Ectodermal cell (in vitro differentiated cells): ENCODE measurements at regions not wholly inside any gene's neighbourhood (a gene's known extent, or its start where the extent isn't known, plus 50 kb on each side); places are given as distances from the start of the nearest gene placed in this dataset.

Source experiments
- H3K27ac ChIP-seq: 2 replicates; pipeline ENCODE4 v1.7.0; 2013; ENCODE audit warnings: mild to moderate bottlenecking, low read depth, low read length; ENCODE audit not compliant: insufficient read depth, poor library complexity, severe bottlenecking
- H3K27me3 ChIP-seq: 2 replicates; pipeline ENCODE4 v1.7.0; 2013; ENCODE audit warnings: mild to moderate bottlenecking, low read length; ENCODE audit not compliant: insufficient read depth, control insufficient read depth, poor library complexity, severe bottlenecking
- H3K36me3 ChIP-seq: one replicate; pipeline ENCODE4 v1.7.0; 2013; ENCODE audit warnings: low read length; ENCODE audit not compliant: control insufficient read depth, insufficient read depth
- H3K4me1 ChIP-seq: one replicate; pipeline ENCODE4 v1.7.0; 2013; ENCODE audit warnings: low read length; ENCODE audit not compliant: control insufficient read depth, insufficient read depth
- H3K4me3 ChIP-seq: 2 replicates; pipeline ENCODE4 v1.7.0; 2013; ENCODE audit warnings: low read depth, low read length, control low read depth; ENCODE audit not compliant: insufficient read depth
- H3K9me3 ChIP-seq: 2 replicates; pipeline ENCODE4 v1.7.0; 2013; ENCODE audit warnings: mild to moderate bottlenecking, low read length, moderate library complexity; ENCODE audit not compliant: control insufficient read depth
- WGBS, 2 experiments: methylation state at CpG; one replicate each; pipeline ENCODE4 v1.1.7; 2013; ENCODE audit warnings: missing lambda C conversion rate in 2 of 2; 5-methylcytosine and 5-hydroxymethylcytosine counted together

GRCh38 chr12:124109760-124110159, 136.7 kb downstream of the ZNF664 start:
- no peaks in the 10 kb centered on the region for H3K9me3 ChIP-seq
- no peaks in the 10 kb centered on the region for H3K36me3 ChIP-seq
- 81 to 82% methylated on average over 3 of the region's 3 CpGs for WGBS, 2 experiments
- no peak overlapping the region for H3K4me3 ChIP-seq
- no peak overlapping the region for H3K27ac ChIP-seq
- H3K4me1 ChIP-seq = no peaks in the 10 kb centered on the region
- H3K27me3 ChIP-seq = no peaks in the 10 kb centered on the region

- Histone ChIP-seq H3K27ac (no peak overlapping the region), H3K9me3 (no peaks in the 10 kb centered on the region), H3K4me3 (no peak overlapping the region), H3K36me3 (no peaks in the 10 kb centered on the region), H3K27me3 (no peaks in the 10 kb centered on the region), H3K4me1 (no peaks in the 10 kb centered on the region)
- 97% methylated on average over 2 of the region's 2 CpGs for WGBS, 2 experiments
These were observed 137.4 kb downstream of the ZNF664 start for GRCh38 chr12:124110372-124110883.

GRCh38 chr12:124111006-124111405, 138.0 kb downstream of the ZNF664 start:
- H3K4me3 ChIP-seq = no peak overlapping the region
- no peaks in the 10 kb centered on the region for H3K27me3 ChIP-seq
- 87 to 89% methylated on average over 5 of the region's 5 CpGs for WGBS, 2 experiments
- no peak overlapping the region for H3K27ac ChIP-seq
- H3K36me3 ChIP-seq = no peaks in the 10 kb centered on the region
- no peaks in the 10 kb centered on the region for H3K4me1 ChIP-seq
- H3K9me3 ChIP-seq = no peaks in the 10 kb centered on the region

- H3K36me3 ChIP-seq = no peaks in the 10 kb centered on the region
- H3K9me3 ChIP-seq = no peaks in the 10 kb centered on the region
- no peak overlapping the region for H3K27ac ChIP-seq
- no peaks in the 10 kb centered on the region for H3K27me3 ChIP-seq
- no peak overlapping the region for H3K4me3 ChIP-seq
- H3K4me1 ChIP-seq = peaks cover 3% of the 10 kb centered on the region
- 96 to 100% methylated on average over 2 of the region's 2 CpGs for WGBS, 2 experiments
These were observed 141.3 kb downstream of the ZNF664 start for GRCh38 chr12:124114316-124114715.

- H3K27ac ChIP-seq = no peak overlapping the region
These were observed 142.5 kb downstream of the ZNF664 start for GRCh38 chr12:124115496-124115895.

GRCh38 chr12:124115976-124116690, 143.1 kb downstream of the ZNF664 start:
- Histone ChIP-seq H3K27me3 (no peaks in the 10 kb centered on the region), H3K27ac (no peak overlapping the region), H3K36me3 (no peaks in the 10 kb centered on the region), H3K4me3 (no peak overlapping the region), H3K4me1 (peaks cover 3% of the 10 kb centered on the region), H3K9me3 (no peaks in the 10 kb centered on the region)
- WGBS, 2 experiments = 83 to 85% methylated on average over 16 of the region's 16 CpGs

More at GRCh38 chr12:124115496-124115895, 142.5 kb downstream of the ZNF664 start:
- Histone ChIP-seq H3K4me3 (no peak overlapping the region), H3K36me3 (no peaks in the 10 kb centered on the region), H3K27me3 (no peaks in the 10 kb centered on the region), H3K9me3 (no peaks in the 10 kb centered on the region), H3K4me1 (peaks cover 3% of the 10 kb centered on the region)
- WGBS, 2 experiments = 93 to 94% methylated on average over 11 of the region's 11 CpGs

- no peaks in the 10 kb centered on the region for H3K27me3 ChIP-seq
- H3K36me3 ChIP-seq = no peaks in the 10 kb centered on the region
- H3K27ac ChIP-seq = no peak overlapping the region
- no peaks in the 10 kb centered on the region for H3K9me3 ChIP-seq
- peaks cover 10% of the 10 kb centered on the region for H3K4me1 ChIP-seq
- 84 to 88% methylated on average over 6 of the region's 6 CpGs for WGBS, 2 experiments
- H3K4me3 ChIP-seq = no peak overlapping the region
These were observed 147.7 kb downstream of the ZNF664 start for GRCh38 chr12:124120739-124121138.

- no peak overlapping the region for H3K27ac ChIP-seq
These were observed 149.7 kb downstream of the ZNF664 start for GRCh38 chr12:124122722-124123121.

GRCh38 chr12:124123296-124124000, 150.4 kb downstream of the ZNF664 start:
- Histone ChIP-seq H3K4me1 (peaks cover 6% of the 10 kb centered on the region), H3K36me3 (no peaks in the 10 kb centered on the region), H3K4me3 (no peak overlapping the region), H3K27me3 (no peaks in the 10 kb centered on the region), H3K9me3 (no peaks in the 10 kb centered on the region), H3K27ac (no peak overlapping the region)
- WGBS, 2 experiments = 78 to 81% methylated on average over 10 of the region's 10 CpGs

More at GRCh38 chr12:124122722-124123121, 149.7 kb downstream of the ZNF664 start:
- WGBS, 2 experiments = 92 to 94% methylated on average over 7 to 8 of the region's 9 CpGs
- H3K27me3 ChIP-seq = no peaks in the 10 kb centered on the region
- H3K36me3 ChIP-seq = no peaks in the 10 kb centered on the region
- no peaks in the 10 kb centered on the region for H3K9me3 ChIP-seq
- H3K4me3 ChIP-seq = no peak overlapping the region
- peaks cover 6% of the 10 kb centered on the region for H3K4me1 ChIP-seq

GRCh38 chr12:124125203-124125871, 152.3 kb downstream of the ZNF664 start:
- H3K4me1 ChIP-seq = peaks cover 6% of the 10 kb centered on the region
- H3K36me3 ChIP-seq = no peaks in the 10 kb centered on the region
- 79 to 88% methylated on average over 10 of the region's 10 CpGs for WGBS, 2 experiments
- no peak overlapping the region for H3K27ac ChIP-seq
- no peaks in the 10 kb centered on the region for H3K9me3 ChIP-seq
- H3K27me3 ChIP-seq = no peaks in the 10 kb centered on the region
- H3K4me3 ChIP-seq = no peak overlapping the region
